ENCODE measurements at regions not wholly inside any gene's neighbourhood (a gene's known extent, or its start where the extent isn't known, plus 50 kb on each side); places are given as distances from the start of the nearest gene placed in this dataset.
"Not testable (repeated sequence)": the region's sequence is repeated elsewhere in the genome, so short reads cannot be mapped to it uniquely, and the experiment has no call there.

- no peak overlapping the region for H3K4me3 ChIP-seq (ENCODE audit: low read depth in 1 of 2, low read length in 2 of 2)
- peaks cover 4% of the 10 kb centered on the region for H3K27me3 ChIP-seq (ENCODE audit: insufficient read depth, low read length, poor library complexity)
- no peaks in the 10 kb centered on the region for H3K4me1 ChIP-seq (ENCODE audit: insufficient read depth, low read length)
- no peak for DNase-seq
- no peak overlapping the region for H2AFZ ChIP-seq (ENCODE audit: low read depth, low read length)
- H3K27ac ChIP-seq (ENCODE audit: low read length), result no peak overlapping the region
- H3K79me2 ChIP-seq (ENCODE audit: insufficient read depth, low read length), result no peaks in the 10 kb centered on the region
- H3K36me3 ChIP-seq (ENCODE audit: insufficient read depth, low read length), result no peaks in the 10 kb centered on the region
- TF ChIP-seq EZH2 (IDR thresholded peaks at IDR 0.05; ENCODE audit: borderline replicate concordance, low read depth, low read length, severe bottlenecking) (no peak), CTCF (IDR thresholded peaks at IDR 0.05; ENCODE audit: borderline replicate concordance, extremely low read depth, low read length, poor library complexity, severe bottlenecking) (no peak)
- H4K20me1 ChIP-seq (ENCODE audit: insufficient read depth, low read length), result no peaks in the 10 kb centered on the region
- H3K4me2 ChIP-seq (ENCODE audit: insufficient read depth, low read length), result no peak overlapping the region
- no peak overlapping the region for H3K9ac ChIP-seq (ENCODE audit: low read depth, low read length)
- H3K9me3 ChIP-seq (ENCODE audit: insufficient read depth, low read length, severe bottlenecking), result no peaks in the 10 kb centered on the region
- ATAC-seq (ENCODE audit: insufficient read depth, low read depth), result no peak
Measured at GRCh38 chr4:107492566-107492965, 227.5 kb downstream of the PAPSS1 start.

DNA sequence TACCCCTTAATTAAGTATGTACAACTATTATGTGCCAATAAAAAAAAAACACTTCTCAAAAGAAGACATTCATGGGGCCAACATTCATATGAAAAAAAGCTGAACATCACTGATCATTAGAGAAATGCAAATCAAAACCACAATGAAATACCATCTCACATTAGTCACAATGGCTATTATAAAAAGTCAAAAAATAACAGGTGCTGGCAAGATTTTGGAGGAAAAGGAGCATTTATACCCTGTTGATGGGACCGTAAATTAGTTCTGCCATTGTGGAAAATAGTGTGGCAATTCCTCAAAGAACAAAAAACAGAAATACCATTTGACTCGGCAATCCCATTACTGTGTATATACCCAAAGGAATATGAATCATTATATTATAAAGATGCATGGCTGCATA lies 229.9 kb downstream of the PAPSS1 start:
- no peak overlapping the region for H3K9ac ChIP-seq (ENCODE audit: low read depth, low read length)
- DNase-seq (no peak), ATAC-seq (ENCODE audit: insufficient read depth, low read depth) (no peak)
- H3K27ac ChIP-seq (ENCODE audit: low read length), result no peak overlapping the region
- no peaks in the 10 kb centered on the region for H3K9me3 ChIP-seq (ENCODE audit: insufficient read depth, low read length, severe bottlenecking)
- no peak overlapping the region for H3K4me2 ChIP-seq (ENCODE audit: insufficient read depth, low read length)
- no peaks in the 10 kb centered on the region for H3K27me3 ChIP-seq (ENCODE audit: insufficient read depth, low read length, poor library complexity)
- H3K79me2 ChIP-seq (ENCODE audit: insufficient read depth, low read length), result no peaks in the 10 kb centered on the region
- H4K20me1 ChIP-seq (ENCODE audit: insufficient read depth, low read length), result no peaks in the 10 kb centered on the region
- TF ChIP-seq CTCF (IDR thresholded peaks at IDR 0.05; ENCODE audit: borderline replicate concordance, extremely low read depth, low read length, poor library complexity, severe bottlenecking) (no peak), EZH2 (IDR thresholded peaks at IDR 0.05; ENCODE audit: borderline replicate concordance, low read depth, low read length, severe bottlenecking) (no peak)
- no peak overlapping the region for H2AFZ ChIP-seq (ENCODE audit: low read depth, low read length)
- no peak overlapping the region for H3K4me3 ChIP-seq (ENCODE audit: low read depth in 1 of 2, low read length in 2 of 2)
- no peaks in the 10 kb centered on the region for H3K36me3 ChIP-seq (ENCODE audit: insufficient read depth, low read length)
- H3K4me1 ChIP-seq (ENCODE audit: insufficient read depth, low read length), result no peaks in the 10 kb centered on the region

DNA sequence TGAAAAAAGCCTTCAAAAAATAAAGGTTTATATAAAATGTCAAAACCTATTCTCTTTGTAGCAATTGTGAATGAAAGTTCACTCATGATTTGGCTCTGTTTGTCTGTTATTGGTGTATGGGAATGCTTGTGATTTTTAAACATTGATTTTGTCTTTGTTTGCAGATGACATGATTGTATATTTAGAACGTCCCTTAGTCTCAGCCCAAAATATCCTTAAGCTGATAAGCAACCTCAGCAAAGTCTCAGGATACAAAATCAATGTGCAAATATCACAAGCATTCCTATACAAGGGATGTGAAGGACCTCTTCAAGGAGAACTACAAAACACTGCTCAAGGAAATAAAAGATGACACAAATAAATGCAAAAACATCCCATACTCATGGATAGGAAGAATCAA lies 236.4 kb downstream of the PAPSS1 start:
- H3K9me3 ChIP-seq (ENCODE audit: insufficient read depth, low read length, severe bottlenecking); H3K36me3 ChIP-seq (ENCODE audit: insufficient read depth, low read length); H3K4me3 ChIP-seq (ENCODE audit: low read depth in 1 of 2, low read length in 2 of 2); H3K27me3 ChIP-seq (ENCODE audit: insufficient read depth, low read length, poor library complexity); H2AFZ ChIP-seq (ENCODE audit: low read depth, low read length); H3K9ac ChIP-seq (ENCODE audit: low read depth, low read length); H3K27ac ChIP-seq (ENCODE audit: low read length); H3K79me2 ChIP-seq (ENCODE audit: insufficient read depth, low read length); ATAC-seq (ENCODE audit: insufficient read depth, low read depth); H4K20me1 ChIP-seq (ENCODE audit: insufficient read depth, low read length); H3K4me1 ChIP-seq (ENCODE audit: insufficient read depth, low read length); DNase-seq; H3K4me2 ChIP-seq (ENCODE audit: insufficient read depth, low read length): not testable (repeated sequence)

DNA sequence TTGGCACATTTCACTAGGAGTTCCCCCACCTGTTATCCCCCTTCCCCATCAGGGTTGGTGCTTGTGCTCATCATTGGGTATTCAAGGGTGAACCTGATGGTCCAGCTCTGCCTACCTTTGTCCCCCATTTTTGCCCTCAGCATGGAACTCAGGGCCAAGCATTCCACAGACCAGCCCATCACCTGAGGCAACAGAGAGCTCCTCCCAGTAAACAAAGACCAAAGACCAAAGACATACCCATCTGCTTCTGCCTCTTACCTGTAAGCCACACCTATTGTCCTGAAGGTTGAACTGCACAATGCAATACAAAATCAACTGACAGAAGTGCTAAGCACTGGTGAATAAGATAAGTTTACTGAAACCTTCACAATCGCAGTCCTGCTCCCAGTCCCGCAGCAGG lies 237.5 kb downstream of the PAPSS1 start:
- Histone ChIP-seq H3K79me2 (ENCODE audit: insufficient read depth, low read length) (no peaks in the 10 kb centered on the region), H3K36me3 (ENCODE audit: insufficient read depth, low read length) (no peaks in the 10 kb centered on the region), H3K27ac (ENCODE audit: low read length) (no peak overlapping the region), H2AFZ (ENCODE audit: low read depth, low read length) (no peak overlapping the region), H3K4me3 (ENCODE audit: low read depth in 1 of 2, low read length in 2 of 2) (no peak overlapping the region), H3K4me2 (ENCODE audit: insufficient read depth, low read length) (no peak overlapping the region), H3K9me3 (ENCODE audit: insufficient read depth, low read length, severe bottlenecking) (no peaks in the 10 kb centered on the region), H3K9ac (ENCODE audit: low read depth, low read length) (no peak overlapping the region), H4K20me1 (ENCODE audit: insufficient read depth, low read length) (no peaks in the 10 kb centered on the region), H3K4me1 (ENCODE audit: insufficient read depth, low read length) (no peaks in the 10 kb centered on the region), H3K27me3 (ENCODE audit: insufficient read depth, low read length, poor library complexity) (no peaks in the 10 kb centered on the region)
- TF ChIP-seq EZH2 (IDR thresholded peaks at IDR 0.05; ENCODE audit: borderline replicate concordance, low read depth, low read length, severe bottlenecking) (no peak), CTCF (IDR thresholded peaks at IDR 0.05; ENCODE audit: borderline replicate concordance, extremely low read depth, low read length, poor library complexity, severe bottlenecking) (no peak)
- DNase-seq, result no peak
- ATAC-seq (ENCODE audit: insufficient read depth, low read depth), result no peak
